ENCODE measurements at regions not wholly inside any gene's neighbourhood (a gene's known extent, or its start where the extent isn't known, plus 50 kb on each side); places are given as distances from the start of the nearest gene placed in this dataset.

DNA sequence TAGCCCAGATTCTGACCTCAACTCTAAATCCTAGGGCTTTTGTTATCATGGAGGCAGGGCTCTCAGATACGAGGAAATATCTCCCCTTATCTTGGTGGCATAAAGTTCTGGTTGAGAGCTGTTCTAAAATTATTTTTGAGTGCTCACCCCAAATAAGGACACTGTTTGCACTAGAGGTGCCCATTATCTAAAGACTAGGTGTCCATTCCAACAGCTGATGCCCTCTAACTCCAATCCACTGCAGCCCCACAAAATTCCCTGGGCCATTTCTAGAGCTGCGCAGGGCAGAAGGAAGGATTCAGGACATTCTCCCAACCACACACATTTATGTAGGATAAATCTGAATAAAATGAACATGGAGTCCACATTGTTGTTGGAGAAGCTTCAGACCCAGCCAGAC, 301.9 kb downstream of the FGFR2 start:
- H3K9me3 Mint-ChIP-seq = peaks cover 9% of the 10 kb centered on the region; the same call in 1 of the 3 replicates
- TF ChIP-seq EZH2phosphoT487 (IDR thresholded peaks at IDR 0.05; ENCODE audit: unreplicated experiment) = no peak
- TF ChIP-seq, protein P1, sequence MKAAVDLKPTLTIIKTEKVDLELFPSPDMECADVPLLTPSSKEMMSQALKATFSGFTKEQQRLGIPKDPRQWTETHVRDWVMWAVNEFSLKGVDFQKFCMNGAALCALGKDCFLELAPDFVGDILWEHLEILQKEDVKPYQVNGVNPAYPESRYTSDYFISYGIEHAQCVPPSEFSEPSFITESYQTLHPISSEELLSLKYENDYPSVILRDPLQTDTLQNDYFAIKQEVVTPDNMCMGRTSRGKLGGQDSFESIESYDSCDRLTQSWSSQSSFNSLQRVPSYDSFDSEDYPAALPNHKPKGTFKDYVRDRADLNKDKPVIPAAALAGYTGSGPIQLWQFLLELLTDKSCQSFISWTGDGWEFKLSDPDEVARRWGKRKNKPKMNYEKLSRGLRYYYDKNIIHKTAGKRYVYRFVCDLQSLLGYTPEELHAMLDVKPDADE (IDR thresholded peaks at IDR 0.05) = no peak
- TF ChIP-seq, protein P2, sequence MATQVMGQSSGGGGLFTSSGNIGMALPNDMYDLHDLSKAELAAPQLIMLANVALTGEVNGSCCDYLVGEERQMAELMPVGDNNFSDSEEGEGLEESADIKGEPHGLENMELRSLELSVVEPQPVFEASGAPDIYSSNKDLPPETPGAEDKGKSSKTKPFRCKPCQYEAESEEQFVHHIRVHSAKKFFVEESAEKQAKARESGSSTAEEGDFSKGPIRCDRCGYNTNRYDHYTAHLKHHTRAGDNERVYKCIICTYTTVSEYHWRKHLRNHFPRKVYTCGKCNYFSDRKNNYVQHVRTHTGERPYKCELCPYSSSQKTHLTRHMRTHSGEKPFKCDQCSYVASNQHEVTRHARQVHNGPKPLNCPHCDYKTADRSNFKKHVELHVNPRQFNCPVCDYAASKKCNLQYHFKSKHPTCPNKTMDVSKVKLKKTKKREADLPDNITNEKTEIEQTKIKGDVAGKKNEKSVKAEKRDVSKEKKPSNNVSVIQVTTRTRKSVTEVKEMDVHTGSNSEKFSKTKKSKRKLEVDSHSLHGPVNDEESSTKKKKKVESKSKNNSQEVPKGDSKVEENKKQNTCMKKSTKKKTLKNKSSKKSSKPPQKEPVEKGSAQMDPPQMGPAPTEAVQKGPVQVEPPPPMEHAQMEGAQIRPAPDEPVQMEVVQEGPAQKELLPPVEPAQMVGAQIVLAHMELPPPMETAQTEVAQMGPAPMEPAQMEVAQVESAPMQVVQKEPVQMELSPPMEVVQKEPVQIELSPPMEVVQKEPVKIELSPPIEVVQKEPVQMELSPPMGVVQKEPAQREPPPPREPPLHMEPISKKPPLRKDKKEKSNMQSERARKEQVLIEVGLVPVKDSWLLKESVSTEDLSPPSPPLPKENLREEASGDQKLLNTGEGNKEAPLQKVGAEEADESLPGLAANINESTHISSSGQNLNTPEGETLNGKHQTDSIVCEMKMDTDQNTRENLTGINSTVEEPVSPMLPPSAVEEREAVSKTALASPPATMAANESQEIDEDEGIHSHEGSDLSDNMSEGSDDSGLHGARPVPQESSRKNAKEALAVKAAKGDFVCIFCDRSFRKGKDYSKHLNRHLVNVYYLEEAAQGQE (IDR thresholded peaks at IDR 0.05; ENCODE audit: unreplicated experiment) = no peak
- peaks cover 1% of the 10 kb centered on the region for H3K27me3 Mint-ChIP-seq (ENCODE audit: insufficient read depth, low read depth, poor library complexity)
- H3K4me3 ChIP-seq = no peak overlapping the region
- no peak overlapping the region for H2AFZ ChIP-seq
- no peak overlapping the region for H3K27ac ChIP-seq (ENCODE audit: low read depth)
- no peak for DNase-seq (ENCODE audit: low spot score)
- no peaks in the 10 kb centered on the region for H3F3A ChIP-seq (replicated peaks; ENCODE audit: low read depth)
- peaks cover 37% of the 10 kb centered on the region for H3K9me2 ChIP-seq (ENCODE audit: insufficient read depth)
- H3K27ac Mint-ChIP-seq = no peak overlapping the region
- H3K4me2 ChIP-seq = no peak overlapping the region
- H3K36me3 ChIP-seq (ENCODE audit: insufficient read depth) = no peaks in the 10 kb centered on the region
- no peak overlapping the region for H3K4me3 Mint-ChIP-seq
- peaks cover 2% of the 10 kb centered on the region; the same call in 1 of the 3 replicates for H3K4me1 Mint-ChIP-seq
- no peaks in the 10 kb centered on the region for H4K20me1 ChIP-seq (replicated peaks; ENCODE audit: insufficient read depth)
- H3K36me3 Mint-ChIP-seq (ENCODE audit: low read depth) = peaks cover 12% of the 10 kb centered on the region
- ATAC-seq = no peak
- H3K27me3 ChIP-seq (ENCODE audit: insufficient read depth) = no peaks in the 10 kb centered on the region
- peaks cover 6% of the 10 kb centered on the region; the same call in 1 of the 2 replicates for H3K4me1 ChIP-seq (ENCODE audit: insufficient read depth)
- no peaks in the 10 kb centered on the region for H3K79me2 ChIP-seq (replicated peaks; ENCODE audit: insufficient read depth)

DNA sequence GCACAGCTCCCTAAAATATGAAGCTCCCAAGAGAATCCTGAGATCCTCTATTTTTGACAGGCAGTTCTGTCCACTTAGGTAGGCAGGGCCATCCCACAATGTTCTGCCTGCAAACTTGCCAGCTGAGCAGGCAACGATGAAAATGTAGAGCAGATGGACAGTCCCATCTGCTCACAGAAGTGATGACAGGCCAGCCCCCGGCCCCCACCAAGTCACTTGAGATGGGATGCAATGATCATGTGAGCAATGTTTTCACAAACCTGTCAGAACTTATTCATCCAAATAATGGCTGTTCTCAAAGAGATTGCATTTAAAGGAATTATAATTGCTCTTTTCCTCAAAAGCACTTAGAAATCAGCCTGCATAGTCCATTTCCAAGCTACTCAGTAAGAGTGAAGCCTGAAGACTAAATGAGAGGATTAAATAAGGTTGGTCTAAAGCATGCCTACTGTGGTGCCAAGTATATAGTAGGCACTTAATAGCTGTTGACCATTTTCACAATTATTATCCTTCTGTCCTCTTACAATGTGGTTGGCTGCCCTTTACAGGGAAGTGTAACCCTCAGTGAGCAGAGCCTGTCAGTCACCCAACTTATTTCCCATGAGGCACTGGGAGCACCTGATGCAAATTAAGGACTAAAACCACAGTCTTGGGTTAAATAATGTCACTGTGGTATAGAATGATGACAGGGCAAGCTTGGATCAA, 301.2 kb downstream of the FGFR2 start:
- Histone ChIP-seq H3F3A (replicated peaks; ENCODE audit: low read depth) (no peaks in the 10 kb centered on the region), H3K27me3 (ENCODE audit: insufficient read depth) (no peaks in the 10 kb centered on the region), H3K79me2 (replicated peaks; ENCODE audit: insufficient read depth) (no peaks in the 10 kb centered on the region), H3K36me3 (ENCODE audit: insufficient read depth) (no peaks in the 10 kb centered on the region), H2AFZ (no peak overlapping the region), H3K4me2 (no peak overlapping the region), H3K27ac (ENCODE audit: low read depth) (no peak overlapping the region), H3K4me1 (ENCODE audit: insufficient read depth) (peaks cover 7% of the 10 kb centered on the region; the same call in 1 of the 2 replicates), H3K4me3 (no peak overlapping the region), H3K9me2 (ENCODE audit: insufficient read depth) (peaks cover 37% of the 10 kb centered on the region), H4K20me1 (replicated peaks; ENCODE audit: insufficient read depth) (no peaks in the 10 kb centered on the region)
- H3K4me1 Mint-ChIP-seq = peaks cover 5% of the 10 kb centered on the region; the same call in 2 of the 3 replicates
- peaks cover 9% of the 10 kb centered on the region; the same call in 2 of the 3 replicates for H3K36me3 Mint-ChIP-seq (ENCODE audit: low read depth)
- ATAC-seq (no peak), DNase-seq (ENCODE audit: low spot score) (no peak)
- H3K27ac Mint-ChIP-seq = no peak overlapping the region
- H3K9me3 Mint-ChIP-seq = peaks cover 8% of the 10 kb centered on the region; the same call in 1 of the 3 replicates
- H3K4me3 Mint-ChIP-seq = no peak overlapping the region
- H3K27me3 Mint-ChIP-seq (ENCODE audit: insufficient read depth, low read depth, poor library complexity) = peaks cover 1% of the 10 kb centered on the region
- TF ChIP-seq, protein P2 (IDR thresholded peaks at IDR 0.05; ENCODE audit: unreplicated experiment) = no peak
- TF ChIP-seq ZNF114 (CRISPR knock-in tag; IDR thresholded peaks at IDR 0.05) (no peak), POLR2AphosphoS5 (IDR thresholded peaks at IDR 0.05; ENCODE audit: low read depth) (no peak), CREB1 (CRISPR knock-in tag; IDR thresholded peaks at IDR 0.05; ENCODE audit: low read depth) (no peak), STAT1 (IDR thresholded peaks at IDR 0.05; ENCODE audit: unreplicated experiment) (no peak), EZH2phosphoT487 (IDR thresholded peaks at IDR 0.05; ENCODE audit: unreplicated experiment) (no peak), ZNF331 (CRISPR knock-in tag; IDR thresholded peaks at IDR 0.05; ENCODE audit: low read depth) (no peak), JUNB (IDR thresholded peaks at IDR 0.05; ENCODE audit: unreplicated experiment) (no peak), NANOG (IDR thresholded peaks at IDR 0.05; ENCODE audit: borderline replicate concordance) (no peak)
- TF ChIP-seq, protein P3, sequence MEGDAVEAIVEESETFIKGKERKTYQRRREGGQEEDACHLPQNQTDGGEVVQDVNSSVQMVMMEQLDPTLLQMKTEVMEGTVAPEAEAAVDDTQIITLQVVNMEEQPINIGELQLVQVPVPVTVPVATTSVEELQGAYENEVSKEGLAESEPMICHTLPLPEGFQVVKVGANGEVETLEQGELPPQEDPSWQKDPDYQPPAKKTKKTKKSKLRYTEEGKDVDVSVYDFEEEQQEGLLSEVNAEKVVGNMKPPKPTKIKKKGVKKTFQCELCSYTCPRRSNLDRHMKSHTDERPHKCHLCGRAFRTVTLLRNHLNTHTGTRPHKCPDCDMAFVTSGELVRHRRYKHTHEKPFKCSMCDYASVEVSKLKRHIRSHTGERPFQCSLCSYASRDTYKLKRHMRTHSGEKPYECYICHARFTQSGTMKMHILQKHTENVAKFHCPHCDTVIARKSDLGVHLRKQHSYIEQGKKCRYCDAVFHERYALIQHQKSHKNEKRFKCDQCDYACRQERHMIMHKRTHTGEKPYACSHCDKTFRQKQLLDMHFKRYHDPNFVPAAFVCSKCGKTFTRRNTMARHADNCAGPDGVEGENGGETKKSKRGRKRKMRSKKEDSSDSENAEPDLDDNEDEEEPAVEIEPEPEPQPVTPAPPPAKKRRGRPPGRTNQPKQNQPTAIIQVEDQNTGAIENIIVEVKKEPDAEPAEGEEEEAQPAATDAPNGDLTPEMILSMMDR (conservative IDR thresholded peaks at IDR 0.05; ENCODE audit: low read depth in 2 of 2) = no peak
- TF ChIP-seq, protein P1 (IDR thresholded peaks at IDR 0.05) = no peak

All from GM23338 (cell line).